H1 (cell line): ENCODE measurements at regions not wholly inside any gene's neighbourhood (a gene's known extent, or its start where the extent isn't known, plus 50 kb on each side); places are given as distances from the start of the nearest gene placed in this dataset.
"Not testable (repeated sequence)": the region's sequence is repeated elsewhere in the genome, so short reads cannot be mapped to it uniquely, and the experiment has no call there.

Experiments used
- CHD1 ChIP-seq: IDR thresholded peaks from 2 replicates; pipeline ENCODE4 v1.6.1; 2012; ENCODE audit warnings: low read depth, low read length, improper control_type of control experiment
- CHD2 ChIP-seq: IDR thresholded peaks from 2 replicates; pipeline ENCODE4 v1.6.1; 2012; ENCODE audit warnings: low read length, improper control_type of control experiment
- CTCF ChIP-seq, 3 experiments: IDR thresholded peaks; 1 replicate in 2 of 3; 2 replicates in 1 of 3; pipeline versions ENCODE4 v1.5.1 to v1.6.1; 2011; ENCODE audit warnings: low read length in 3 of 3, mild to moderate bottlenecking in 3 of 3, inconsistent platforms in 2 of 3, low read depth in 1 of 3, moderate library complexity in 1 of 3; ENCODE audit not compliant: insufficient read depth in 1 of 3; ENCODE audit errors: control extremely low read depth in 1 of 3
- EZH2 ChIP-seq: fragments of 200-600 bp; sonication (generic); IDR thresholded peaks from 2 replicates; pipeline ENCODE4 v1.7.1; 2012; ENCODE audit warnings: low read depth, mild to moderate bottlenecking, moderate library complexity, low read length, inconsistent platforms; ENCODE audit not compliant: severe bottlenecking
- GABPA ChIP-seq: IDR thresholded peaks from 2 replicates; pipeline ENCODE4 v1.6.1; 2011; ENCODE audit warnings: mild to moderate bottlenecking, low read length, moderate library complexity, borderline replicate concordance; ENCODE audit not compliant: insufficient read depth
- KDM5A ChIP-seq: fragments of 200-600 bp; IDR thresholded peaks from 2 replicates; pipeline ENCODE4 v1.7.1; 2012; ENCODE audit warnings: mild to moderate bottlenecking, low read length, inconsistent platforms, mixed read lengths
- MAX ChIP-seq: IDR thresholded peaks from 2 replicates; pipeline ENCODE4 v1.6.1; 2012; ENCODE audit warnings: inconsistent platforms
- NRF1 ChIP-seq: IDR thresholded peaks from 2 replicates; pipeline ENCODE4 v1.6.1; 2011; ENCODE audit warnings: mild to moderate bottlenecking, low read depth, low read length, improper control_type of control experiment
- POLR2AphosphoS5 ChIP-seq: IDR thresholded peaks from 2 replicates; pipeline ENCODE4 v1.6.1; 2011; ENCODE audit warnings: low read depth, low read length
- RBBP5 ChIP-seq: IDR thresholded peaks from 2 replicates; pipeline ENCODE4 v1.7.1; 2012; ENCODE audit warnings: low read depth, mild to moderate bottlenecking, inconsistent platforms, low read length, moderate library complexity, borderline replicate concordance
- RFX5 ChIP-seq: IDR thresholded peaks from 2 replicates; pipeline ENCODE4 v1.6.1; 2011; ENCODE audit warnings: low read depth, low read length, improper control_type of control experiment, borderline replicate concordance
- SRF ChIP-seq: IDR thresholded peaks from 2 replicates; pipeline ENCODE4 v1.6.1; 2011; ENCODE audit warnings: mild to moderate bottlenecking, low read depth, low read length, moderate library complexity

GRCh38 chr5:176043986-176044385 is 75.9 kb upstream of the THOC3 start:
- TF ChIP-seq MAX; RFX5; GABPA; EZH2; CTCF (IDR thresholded peaks at IDR 0.05; ENCODE audit: control extremely low read depth in 1 of 3, insufficient read depth in 1 of 3, low read depth in 1 of 3, low read length in 3 of 3); CHD1; POLR2AphosphoS5; SRF; CHD2; KDM5A; NRF1; RBBP5: not testable (repeated sequence)
